ENCODE measurements at regions not wholly inside any gene's neighbourhood (a gene's known extent, or its start where the extent isn't known, plus 50 kb on each side); places are given as distances from the start of the nearest gene placed in this dataset.
A peak's percentile ranks its signal among the peaks of the same experiment; 100 is the strongest.

DNA sequence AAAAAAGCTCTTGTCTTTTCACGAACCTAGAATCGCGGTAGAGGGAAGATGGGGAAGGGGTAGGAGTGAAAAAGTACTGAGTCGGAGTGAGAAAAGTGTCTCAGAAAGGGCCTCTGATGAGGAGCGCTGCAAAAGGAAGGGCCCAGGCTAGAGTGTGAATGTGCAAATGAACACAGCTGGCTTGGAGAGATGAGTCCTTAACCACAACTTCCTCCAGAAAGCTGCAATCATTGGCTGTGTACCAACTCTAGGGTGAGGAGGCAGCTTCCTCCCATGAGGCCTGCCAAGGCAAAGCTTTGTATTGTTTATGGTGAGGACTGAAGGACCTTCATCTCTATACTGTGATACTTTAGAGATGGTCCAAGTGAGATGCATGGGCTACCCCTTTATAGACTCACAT lies 566.9 kb upstream of the ANO5 start:
- H3K27me3 ChIP-seq = no peaks in the 10 kb centered on the region
- peak in 1 of 2 donors; percentile 66 for DNase-seq (ENCODE audit: low spot score in 2 of 2)

DNA sequence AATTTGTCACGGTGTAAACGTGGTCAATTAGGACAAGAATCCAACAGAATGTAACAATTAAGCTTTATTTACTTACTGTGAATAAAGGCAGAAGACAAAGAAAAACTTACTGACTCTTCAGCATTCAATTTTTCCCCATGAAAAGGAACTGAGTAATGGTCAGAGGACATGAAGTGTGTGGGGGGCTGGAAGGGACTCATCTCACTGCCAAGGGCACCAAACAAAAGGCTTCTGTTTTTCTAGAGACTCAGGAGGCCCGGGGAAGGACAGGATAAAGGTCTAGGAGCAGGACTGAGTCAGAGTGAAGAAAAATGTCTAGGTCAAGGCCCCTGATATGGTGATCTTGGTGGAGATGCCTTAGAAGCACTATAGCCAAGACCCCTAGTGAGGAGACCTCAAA lies 564.2 kb upstream of the ANO5 start:
- H3K4me3 ChIP-seq = no peak overlapping the region
- H3K27ac ChIP-seq = no peak overlapping the region
- no peak for DNase-seq (ENCODE audit: low spot score in 2 of 2)
- H3K27me3 ChIP-seq = no peaks in the 10 kb centered on the region
- TF ChIP-seq, protein P1, sequence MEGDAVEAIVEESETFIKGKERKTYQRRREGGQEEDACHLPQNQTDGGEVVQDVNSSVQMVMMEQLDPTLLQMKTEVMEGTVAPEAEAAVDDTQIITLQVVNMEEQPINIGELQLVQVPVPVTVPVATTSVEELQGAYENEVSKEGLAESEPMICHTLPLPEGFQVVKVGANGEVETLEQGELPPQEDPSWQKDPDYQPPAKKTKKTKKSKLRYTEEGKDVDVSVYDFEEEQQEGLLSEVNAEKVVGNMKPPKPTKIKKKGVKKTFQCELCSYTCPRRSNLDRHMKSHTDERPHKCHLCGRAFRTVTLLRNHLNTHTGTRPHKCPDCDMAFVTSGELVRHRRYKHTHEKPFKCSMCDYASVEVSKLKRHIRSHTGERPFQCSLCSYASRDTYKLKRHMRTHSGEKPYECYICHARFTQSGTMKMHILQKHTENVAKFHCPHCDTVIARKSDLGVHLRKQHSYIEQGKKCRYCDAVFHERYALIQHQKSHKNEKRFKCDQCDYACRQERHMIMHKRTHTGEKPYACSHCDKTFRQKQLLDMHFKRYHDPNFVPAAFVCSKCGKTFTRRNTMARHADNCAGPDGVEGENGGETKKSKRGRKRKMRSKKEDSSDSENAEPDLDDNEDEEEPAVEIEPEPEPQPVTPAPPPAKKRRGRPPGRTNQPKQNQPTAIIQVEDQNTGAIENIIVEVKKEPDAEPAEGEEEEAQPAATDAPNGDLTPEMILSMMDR (IDR thresholded peaks at IDR 0.05) = no peak
- intact Hi-C loops (cut with DNase I) = no loop called here
- no peaks in the 10 kb centered on the region for H3K36me3 ChIP-seq
- H3K9me3 ChIP-seq = no peaks in the 10 kb centered on the region
- no peaks in the 10 kb centered on the region for H3K4me1 ChIP-seq

More for the DNA sequence above, 566.9 kb upstream of the ANO5 start:
- Histone ChIP-seq H3K27ac (no peak overlapping the region), H3K4me3 (no peak overlapping the region), H3K36me3 (no peaks in the 10 kb centered on the region), H3K9me3 (no peaks in the 10 kb centered on the region), H3K4me1 (no peaks in the 10 kb centered on the region)
- TF ChIP-seq, protein P1 (IDR thresholded peaks at IDR 0.05) = no peak
- intact Hi-C loops (cut with DNase I) = no loop called here

- TF ChIP-seq, protein P1 (IDR thresholded peaks at IDR 0.05) = no peak
- H3K27ac ChIP-seq = no peak overlapping the region
These were observed 561.9 kb upstream of the ANO5 start for GRCh38 chr11:21630934-21631478.

DNA sequence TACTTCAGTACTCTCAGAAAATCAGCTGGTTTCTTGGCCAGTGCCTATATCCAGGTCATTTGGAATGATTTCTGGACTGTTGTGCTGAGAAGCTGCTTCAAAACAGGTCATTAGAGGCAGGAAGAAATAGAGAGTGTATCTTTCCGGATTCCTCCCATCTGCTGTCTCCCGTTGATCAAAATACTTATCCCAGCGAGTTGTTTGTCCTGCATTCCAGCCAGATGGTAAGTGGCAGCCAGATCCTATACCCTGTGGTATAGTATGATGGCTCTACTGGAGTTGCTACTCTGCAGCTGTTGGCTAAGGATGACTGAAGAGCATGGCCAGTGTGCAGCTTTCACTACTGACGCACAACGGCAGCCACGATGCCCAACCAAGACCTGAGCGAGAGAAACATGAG lies 560.9 kb upstream of the ANO5 start:
- H3K4me3 ChIP-seq = no peak overlapping the region
- no peak for DNase-seq (ENCODE audit: low spot score in 2 of 2)
- no peaks in the 10 kb centered on the region for H3K36me3 ChIP-seq
- intact Hi-C loops (cut with DNase I) = no loop called here
- H3K9me3 ChIP-seq = no peaks in the 10 kb centered on the region
- no peaks in the 10 kb centered on the region for H3K27me3 ChIP-seq
- H3K4me1 ChIP-seq = no peaks in the 10 kb centered on the region
- no peak overlapping the region for H3K27ac ChIP-seq
- TF ChIP-seq, protein P1 (IDR thresholded peaks at IDR 0.05) = no peak

More at GRCh38 chr11:21630934-21631478, 561.9 kb upstream of the ANO5 start:
- DNase-seq (ENCODE audit: low spot score in 2 of 2) = no peak
- H3K36me3 ChIP-seq = no peaks in the 10 kb centered on the region
- H3K4me1 ChIP-seq = no peaks in the 10 kb centered on the region
- no peak overlapping the region for H3K4me3 ChIP-seq
- no peaks in the 10 kb centered on the region for H3K9me3 ChIP-seq
- intact Hi-C loops (cut with DNase I) = no loop called here
- no peaks in the 10 kb centered on the region for H3K27me3 ChIP-seq

- TF ChIP-seq, protein P1 (IDR thresholded peaks at IDR 0.05) = no peak
- Histone ChIP-seq H3K27me3 (no peaks in the 10 kb centered on the region), H3K4me3 (no peak overlapping the region), H3K27ac (no peak overlapping the region), H3K36me3 (no peaks in the 10 kb centered on the region), H3K9me3 (no peaks in the 10 kb centered on the region), H3K4me1 (no peaks in the 10 kb centered on the region)
- DNase-seq (ENCODE audit: low spot score in 2 of 2) = no peak
- intact Hi-C loops (cut with DNase I) = no loop called here
These were observed 558.4 kb upstream of the ANO5 start for GRCh38 chr11:21634491-21634890.

GRCh38 chr11:21634956-21635355 lies 557.9 kb upstream of the ANO5 start:
- Histone ChIP-seq H3K4me1 (no peaks in the 10 kb centered on the region), H3K4me3 (no peak overlapping the region), H3K27ac (no peak overlapping the region), H3K9me3 (no peaks in the 10 kb centered on the region), H3K27me3 (no peaks in the 10 kb centered on the region), H3K36me3 (no peaks in the 10 kb centered on the region)
- intact Hi-C loops (cut with DNase I) = no loop called here
- TF ChIP-seq, protein P1 (IDR thresholded peaks at IDR 0.05) = no peak
- no peak for DNase-seq (ENCODE audit: low spot score in 2 of 2)
